GM12878 (cell line): ENCODE measurements at regions not wholly inside any gene's neighbourhood (a gene's known extent, or its start where the extent isn't known, plus 50 kb on each side); places are given as distances from the start of the nearest gene placed in this dataset.

Source experiments
- ATAC-seq: fragments of 200-7000 bp; cut with Tn5 transposase; 3 replicates; pipeline ENCODE4 v1.9.1; 2020; ENCODE audit warnings: mild to moderate bottlenecking, moderate library complexity
- BruUV-seq: library from RNA; stranded (reverse); fragments of 400-500 nt; replicated peaks from 2 replicates; lab custom pipeline; 2021; lab: Mats Ljungman, UMichigan
- CTCF ChIA-PET: fragments of 300-600 bp; sonication (Branson Sonifier 250); formaldehyde crosslinking; extraction: SDS; loops from one replicate; lab custom pipeline; 2021; ENCODE audit warnings: inconsistent platforms; lab: Yijun Ruan, JAX
- POLR2A ChIA-PET: fragments of 350-600 bp; formaldehyde crosslinking; extraction: SDS; loops from one replicate; lab custom pipeline; 2021; ENCODE audit warnings: inconsistent platforms; lab: Charles Lee
- RAD21 ChIA-PET: fragments of 300-600 bp; sonication (Branson Sonifier 250); formaldehyde crosslinking; loops from one replicate; lab custom pipeline; 2023; ENCODE audit warnings: antibody characterized with exemption; ENCODE audit not compliant: unreplicated experiment; lab: Charles Lee
- SMC1A ChIA-PET: fragments of 300-600 bp; sonication (Branson Sonifier 250); formaldehyde crosslinking; loops from one replicate; lab custom pipeline; 2023; ENCODE audit not compliant: unreplicated experiment, uncharacterized antibody; lab: Charles Lee
- DNase-seq: peaks from one replicate; pipeline ENCODE4 v3.0.0-alpha.2; 2011; ENCODE audit warnings: low read depth, low spot score
- FAIRE-seq: peaks from 3 replicates; lab custom pipeline; 2011; peaks lifted over from hg19 to GRCh38; lab: Jason Lieb, UNC
- H2AFZ ChIP-seq: 2 replicates; pipeline ENCODE4 v1.6.0; 2011; ENCODE audit warnings: low read depth, low read length, control low read depth; ENCODE audit not compliant: control insufficient read depth
- H3K27ac ChIP-seq: 2 replicates; pipeline ENCODE4 v1.5.1; 2011; ENCODE audit warnings: control low read depth; ENCODE audit not compliant: control insufficient read depth, insufficient read depth
- H3K27me3 ChIP-seq, 2 experiments: replicated peaks in 1 of 2; 2 replicates each; pipeline versions ENCODE4 v1.6.0 to v1.6.1; 2011; ENCODE audit warnings: low read length in 1 of 2; ENCODE audit not compliant: control insufficient read depth in 2 of 2, insufficient read depth in 2 of 2
- H3K36me3 ChIP-seq, 2 experiments: 2 replicates each; pipeline ENCODE4 v1.5.1; 2011; ENCODE audit warnings: low read length in 1 of 2; ENCODE audit not compliant: control insufficient read depth in 2 of 2, insufficient read depth in 2 of 2
- H3K4me1 ChIP-seq: 2 replicates; pipeline ENCODE4 v1.6.1; 2011; ENCODE audit warnings: mild to moderate bottlenecking, low read length, moderate library complexity, mixed read lengths; ENCODE audit not compliant: control insufficient read depth, insufficient read depth
- H3K4me2 ChIP-seq: 2 replicates; pipeline ENCODE4 v1.6.0; 2011; ENCODE audit warnings: control low read depth; ENCODE audit not compliant: control insufficient read depth, insufficient read depth
- H3K4me3 ChIP-seq: fragments of 200-600 bp; sonication (generic); 2 replicates; pipeline ENCODE4 v1.5.1; 2016
- H3K79me2 ChIP-seq: 2 replicates; pipeline ENCODE4 v1.6.0; 2011; ENCODE audit warnings: low read length; ENCODE audit not compliant: control insufficient read depth, insufficient read depth
- H3K9ac ChIP-seq: 2 replicates; pipeline ENCODE4 v1.8.0; 2011; ENCODE audit warnings: low read length, control low read depth, mixed read lengths; ENCODE audit not compliant: control insufficient read depth, insufficient read depth
- H3K9me3 ChIP-seq: replicated peaks from 3 replicates; pipeline ENCODE4 v1.5.1; 2011; ENCODE audit warnings: mild to moderate bottlenecking, low read length; ENCODE audit not compliant: control insufficient read depth, insufficient read depth
- H4K20me1 ChIP-seq: 2 replicates; pipeline ENCODE4 v1.6.0; 2011; ENCODE audit not compliant: control insufficient read depth, insufficient read depth
- BACH1 ChIP-seq: fragments of 450-650 bp; IDR thresholded peaks from 2 replicates; pipeline ENCODE4 v1.6.1; 2017; ENCODE audit warnings: mild to moderate bottlenecking, borderline replicate concordance
- ESRRA ChIP-seq: IDR thresholded peaks from 2 replicates; pipeline ENCODE4 v1.6.1; 2012; ENCODE audit warnings: mild to moderate bottlenecking, low read length, improper control_type of control experiment
- HCFC1 ChIP-seq: fragments of 150-350 bp; IDR thresholded peaks from 2 replicates; pipeline ENCODE4 v1.6.1; 2014; ENCODE audit warnings: low read length
- HDAC2 ChIP-seq: fragments of 200-600 bp; sonication (generic); IDR thresholded peaks from 2 replicates; pipeline ENCODE4 v1.6.1; 2017
- JUND ChIP-seq: IDR thresholded peaks from 2 replicates; pipeline ENCODE4 v1.6.1; 2012; ENCODE audit warnings: low read depth, mild to moderate bottlenecking, low read length, improper control_type of control experiment, moderate library complexity
- MEF2B ChIP-seq: fragments of 450-650 bp; IDR thresholded peaks from 2 replicates; pipeline ENCODE4 v1.6.1; 2018; ENCODE audit warnings: mild to moderate bottlenecking, moderate library complexity; ENCODE audit not compliant: partially characterized antibody, poor library complexity, severe bottlenecking
- MXI1 ChIP-seq: fragments of 150-350 bp; IDR thresholded peaks from 2 replicates; pipeline ENCODE4 v1.6.1; 2011; ENCODE audit warnings: low read depth, mild to moderate bottlenecking, inconsistent platforms, low read length, improper control_type of control experiment
- POLR2AphosphoS5 ChIP-seq: IDR thresholded peaks from 2 replicates; pipeline ENCODE4 v1.6.1; 2011; ENCODE audit warnings: mild to moderate bottlenecking, low read length, inconsistent platforms
- SIN3A ChIP-seq: IDR thresholded peaks from 2 replicates; pipeline ENCODE4 v1.6.1; 2012; ENCODE audit warnings: low read depth, low read length, improper control_type of control experiment
- SMAD1 ChIP-seq: fragments of 450-650 bp; IDR thresholded peaks from 2 replicates; pipeline ENCODE4 v1.6.1; 2018; ENCODE audit warnings: mild to moderate bottlenecking, low read depth; ENCODE audit not compliant: partially characterized antibody
- SMC3 ChIP-seq: IDR thresholded peaks from 2 replicates; pipeline ENCODE4 v1.6.1; 2011; ENCODE audit warnings: low read length, improper control_type of control experiment, borderline replicate concordance
- SP1 ChIP-seq: IDR thresholded peaks from one replicate; pipeline ENCODE4 v1.6.1; 2011; ENCODE audit warnings: low read depth, low read length
- SPI1 ChIP-seq: IDR thresholded peaks from 2 replicates; pipeline ENCODE4 v1.6.1; 2011; ENCODE audit warnings: low read depth, mild to moderate bottlenecking, low read length, moderate library complexity, borderline replicate concordance; ENCODE audit not compliant: insufficient read depth
- SREBF1 ChIP-seq: IDR thresholded peaks from 2 replicates; pipeline ENCODE4 v1.6.1; 2012; ENCODE audit warnings: mild to moderate bottlenecking, low read length
- STAT1 ChIP-seq: fragments of 450-650 bp; conservative IDR thresholded peaks from 2 replicates; pipeline ENCODE4 v1.6.1; 2014; ENCODE audit warnings: antibody characterized with exemption, mild to moderate bottlenecking
- ZNF217 ChIP-seq: fragments of 450-650 bp; IDR thresholded peaks from 2 replicates; pipeline ENCODE4 v1.6.1; 2017; ENCODE audit warnings: antibody characterized with exemption, mild to moderate bottlenecking
- WGBS: methylation state at CpG from one replicate; pipeline ENCODE4 v1.1.6; 2016; ENCODE audit warnings: low lambda C conversion rate; ENCODE audit not compliant: insufficient replicate concordance, insufficient coverage; ENCODE audit errors: missing lambda C conversion rate; 5-methylcytosine and 5-hydroxymethylcytosine counted together
- in situ Hi-C: fragments of 300-500 bp; cut with MboI; formaldehyde crosslinking; loops from 9 replicates; pipeline ENCODE4 v1.14.3; 2018; ENCODE audit warnings: mixed read lengths
- intact Hi-C: fragments of 100-400 bp; cut with micrococcal nuclease; formaldehyde crosslinking; loops from one replicate; pipeline ENCODE4 v1.14.2; 2022; ENCODE audit not compliant: unreplicated experiment
- TF ChIP-seq, protein P1 (sequence below): IDR thresholded peaks from 2 replicates; pipeline ENCODE4 v1.6.1; 2011; ENCODE audit warnings: mild to moderate bottlenecking, low read depth, low read length, moderate library complexity; ENCODE audit not compliant: insufficient replicate concordance
- TF ChIP-seq, protein P2 (sequence below): fragments of 450-650 bp; IDR thresholded peaks from 2 replicates; pipeline ENCODE4 v1.6.1; 2016; ENCODE audit warnings: mild to moderate bottlenecking

DNA sequence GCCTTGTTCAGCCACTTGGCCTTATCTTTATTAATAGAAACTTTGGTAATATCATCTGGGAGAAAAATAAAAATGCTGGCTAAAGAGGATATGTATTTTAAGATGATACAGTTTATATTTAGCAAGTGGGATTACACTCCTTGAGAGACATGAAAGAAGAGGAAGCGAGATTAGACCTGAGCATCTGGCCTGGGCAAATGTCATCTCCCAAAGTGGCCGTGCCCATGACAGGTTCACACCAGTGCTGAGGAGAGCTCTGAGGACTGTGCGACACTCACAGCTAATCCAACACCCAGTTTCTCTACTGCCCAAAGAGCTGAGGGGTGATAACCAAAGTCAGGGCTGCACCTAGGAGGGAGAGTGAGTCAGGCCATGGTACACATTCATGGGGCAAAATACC lies 121.7 kb upstream of the DUSP10 start:
- Histone ChIP-seq H3K27me3 (no peaks in the 10 kb centered on the region), H3K36me3 (no peaks in the 10 kb centered on the region), H3K4me2 (no peak overlapping the region), H3K9me3 (no peaks in the 10 kb centered on the region; the same call in 2 of the 3 replicates), H4K20me1 (no peaks in the 10 kb centered on the region), H3K79me2 (no peaks in the 10 kb centered on the region), H3K9ac (no peak overlapping the region), H3K27ac (no peak overlapping the region), H3K4me1 (peaks cover 2% of the 10 kb centered on the region; the same call in 1 of the 2 replicates), H2AFZ (no peak overlapping the region), H3K4me3 (no peak overlapping the region)
- ATAC-seq (peak; percentile 60), DNase-seq (no peak), FAIRE-seq (no peak)
- BruUV-seq: no TSS peak
- ChIA-PET RAD21 (interaction anchor here (1.0 kb wide), 1 partner anchor 120 kb away, joined by 3 read pairs; no protein-coding TSS in a partner anchor), CTCF (interaction anchor here (1.1 to 1.4 kb wide), 2 partner anchors 11 to 13 kb away, joined by 3 read pairs; no protein-coding TSS in a partner anchor), SMC1A (interaction anchor here (0.9 to 1.7 kb wide), 4 partner anchors 10 to 95 kb away, joined by 3 to 5 read pairs (median 4); no protein-coding TSS in a partner anchor), POLR2A (no interaction called here)
- intact Hi-C loops (no loop called here), in situ Hi-C loops (no loop called here)
- TF ChIP-seq SPI1 (peak; percentile 36; the same call in 1 of the 2 replicates), SREBF1 (no peak)
- WGBS: 64% methylated on average over 3 of the region's 3 CpGs

DNA sequence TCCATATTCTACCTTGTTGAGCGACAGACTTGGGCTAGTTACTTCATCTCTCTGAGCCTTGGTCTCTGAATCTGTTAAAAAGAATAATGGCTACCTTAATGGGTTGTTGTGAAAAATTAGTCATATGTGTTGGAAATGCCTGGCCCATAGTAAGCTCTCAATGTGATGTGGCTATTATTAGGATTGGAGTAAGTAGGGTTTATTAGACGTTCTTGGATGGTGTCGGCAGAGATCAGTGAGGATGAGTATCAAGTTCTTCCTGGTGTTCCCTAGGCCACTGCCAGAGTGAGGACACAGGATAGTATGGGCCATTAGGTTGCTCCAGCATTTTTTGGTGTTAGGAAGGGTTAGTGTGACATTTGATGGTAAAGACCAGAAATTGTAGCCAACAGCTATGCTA lies 121.1 kb upstream of the DUSP10 start:
- FAIRE-seq: peak; percentile 23
- SMC1A ChIA-PET: interaction anchor here (1.0 to 1.7 kb wide), 2 partner anchors 16 to 66 kb away, joined by 3 to 4 read pairs; no protein-coding TSS in a partner anchor
- Histone ChIP-seq H2AFZ (no peak overlapping the region), H3K4me3 (no peak overlapping the region)
- TF ChIP-seq HCFC1: no peak
- no peak for TF ChIP-seq ZNF217
- no peak for TF ChIP-seq SMAD1
- no peak for TF ChIP-seq ESRRA
- no peak for TF ChIP-seq STAT1
- no peak for TF ChIP-seq HDAC2
- TF ChIP-seq, protein P1, sequence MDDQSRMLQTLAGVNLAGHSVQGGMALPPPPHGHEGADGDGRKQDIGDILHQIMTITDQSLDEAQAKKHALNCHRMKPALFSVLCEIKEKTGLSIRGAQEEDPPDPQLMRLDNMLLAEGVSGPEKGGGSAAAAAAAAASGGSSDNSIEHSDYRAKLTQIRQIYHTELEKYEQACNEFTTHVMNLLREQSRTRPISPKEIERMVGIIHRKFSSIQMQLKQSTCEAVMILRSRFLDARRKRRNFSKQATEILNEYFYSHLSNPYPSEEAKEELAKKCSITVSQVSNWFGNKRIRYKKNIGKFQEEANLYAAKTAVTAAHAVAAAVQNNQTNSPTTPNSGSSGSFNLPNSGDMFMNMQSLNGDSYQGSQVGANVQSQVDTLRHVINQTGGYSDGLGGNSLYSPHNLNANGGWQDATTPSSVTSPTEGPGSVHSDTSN: no peak
- TF ChIP-seq SP1: no peak
- TF ChIP-seq, protein P2, sequence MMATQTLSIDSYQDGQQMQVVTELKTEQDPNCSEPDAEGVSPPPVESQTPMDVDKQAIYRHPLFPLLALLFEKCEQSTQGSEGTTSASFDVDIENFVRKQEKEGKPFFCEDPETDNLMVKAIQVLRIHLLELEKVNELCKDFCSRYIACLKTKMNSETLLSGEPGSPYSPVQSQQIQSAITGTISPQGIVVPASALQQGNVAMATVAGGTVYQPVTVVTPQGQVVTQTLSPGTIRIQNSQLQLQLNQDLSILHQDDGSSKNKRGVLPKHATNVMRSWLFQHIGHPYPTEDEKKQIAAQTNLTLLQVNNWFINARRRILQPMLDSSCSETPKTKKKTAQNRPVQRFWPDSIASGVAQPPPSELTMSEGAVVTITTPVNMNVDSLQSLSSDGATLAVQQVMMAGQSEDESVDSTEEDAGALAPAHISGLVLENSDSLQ: no peak
- TF ChIP-seq SIN3A: no peak
- TF ChIP-seq BACH1: no peak
- TF ChIP-seq SMC3: no peak
- no peak for TF ChIP-seq POLR2AphosphoS5
- TF ChIP-seq MEF2B: no peak
- TF ChIP-seq MXI1: no peak
- no peak for TF ChIP-seq JUND
- TF ChIP-seq, all 136 proteins: peak for 0
- intact Hi-C loops: no loop called here
- ChIA-PET POLR2A (no interaction called here), RAD21 (interaction anchor here (1.0 kb wide), 1 partner anchor 119 kb away, joined by 3 read pairs; no protein-coding TSS in a partner anchor), CTCF (interaction anchor here (0.9 kb wide), 1 partner anchor 147 kb away, joined by 3 read pairs; no protein-coding TSS in a partner anchor)
- Histone ChIP-seq H3K4me1 (peaks cover 2% of the 10 kb centered on the region; the same call in 1 of the 2 replicates), H4K20me1 (no peaks in the 10 kb centered on the region), H3K27ac (no peak overlapping the region), H3K36me3 (no peaks in the 10 kb centered on the region), H3K9ac (no peak overlapping the region), H3K79me2 (no peaks in the 10 kb centered on the region), H3K4me2 (no peak overlapping the region), H3K9me3 (no peaks in the 10 kb centered on the region; the same call in 2 of the 3 replicates), H3K27me3 (no peaks in the 10 kb centered on the region)
- no TSS peak for BruUV-seq
- 98% methylated on average over 3 of the region's 3 CpGs for WGBS
- DNase-seq (no peak), ATAC-seq (no peak)
- in situ Hi-C loops: no loop called here
